HEK293 (cell line): ENCODE measurements at regions not wholly inside any gene's neighbourhood (a gene's known extent, or its start where the extent isn't known, plus 50 kb on each side); places are given as distances from the start of the nearest gene placed in this dataset.

Experiments
- CTCF ChIA-PET: fragments of 350-600 bp; formaldehyde crosslinking; extraction: SDS; loops from one replicate; lab custom pipeline; 2021; ENCODE audit warnings: antibody characterized with exemption; lab: Yijun Ruan, JAX
- POLR2A ChIA-PET: fragments of 300-600 bp; formaldehyde crosslinking; extraction: SDS; loops from one replicate; lab custom pipeline; 2020; ENCODE audit warnings: antibody characterized with exemption, inconsistent platforms; lab: Yijun Ruan, JAX
- H3K27ac ChIP-seq: fragments of 200-500 bp; sonication (Bioruptor generic); 2 replicates; pipeline ENCODE4 v1.5.1; 2014; ENCODE audit warnings: low read depth, low read length, control low read depth, inconsistent platforms; ENCODE audit errors: extremely low read depth
- H3K36me3 ChIP-seq, 2 experiments: fragments of 200-500 bp in 1 of 2; sonication (Bioruptor generic) in 1 of 2; 1 replicate in 1 of 2; 2 replicates in 1 of 2; pipeline ENCODE4 v1.5.1; 2014 to 2017; ENCODE audit warnings: inconsistent platforms in 2 of 2, low read length in 2 of 2; ENCODE audit not compliant: control insufficient read depth in 2 of 2, insufficient read depth in 1 of 2
- H3K4me1 ChIP-seq: fragments of 200-500 bp; sonication (Bioruptor generic); 2 replicates; pipeline ENCODE4 v1.5.1; 2014; ENCODE audit warnings: mild to moderate bottlenecking, low read length, inconsistent platforms; ENCODE audit not compliant: control insufficient read depth, insufficient read depth
- H3K4me3 ChIP-seq: 2 replicates; pipeline ENCODE4 v1.5.1; 2011; ENCODE audit warnings: low read depth, mild to moderate bottlenecking, control low read depth, low read length, moderate library complexity
- H3K9me3 ChIP-seq: fragments of 200-500 bp; sonication (Bioruptor generic); 2 replicates; pipeline ENCODE4 v1.5.1; 2014; ENCODE audit warnings: low read depth, low read length, inconsistent platforms; ENCODE audit not compliant: control insufficient read depth, insufficient read depth
- FEZF1 ChIP-seq: fragments of 450-650 bp; formaldehyde crosslinking; IDR thresholded peaks from 2 replicates; pipeline ENCODE4 v1.5.1; 2016; ENCODE audit warnings: missing biosample characterization, missing genetic modification characterization
- GFI1B ChIP-seq: fragments of 450-650 bp; formaldehyde crosslinking; IDR thresholded peaks from 2 replicates; pipeline ENCODE4 v1.5.1; 2016; ENCODE audit warnings: missing biosample characterization, missing genetic modification characterization
- GLI2 ChIP-seq: fragments of 450-650 bp; formaldehyde crosslinking; IDR thresholded peaks from 2 replicates; pipeline ENCODE4; 2017; ENCODE audit warnings: missing biosample characterization, missing genetic modification characterization, low read depth, borderline replicate concordance
- KLF10 ChIP-seq: fragments of 450-650 bp; IDR thresholded peaks from 2 replicates; pipeline ENCODE4 v1.5.1; 2018; ENCODE audit warnings: missing biosample characterization, mild to moderate bottlenecking, missing genetic modification characterization
- KLF8 ChIP-seq: fragments of 450-650 bp; formaldehyde crosslinking; IDR thresholded peaks from 2 replicates; pipeline ENCODE4 v1.5.1; 2016; ENCODE audit warnings: missing biosample characterization, missing genetic modification characterization
- KLF9 ChIP-seq: fragments of 450-650 bp; formaldehyde crosslinking; IDR thresholded peaks from 2 replicates; pipeline ENCODE4 v1.5.1; 2016; ENCODE audit warnings: missing biosample characterization, missing genetic modification characterization, low read depth
- REPIN1 ChIP-seq: fragments of 450-650 bp; formaldehyde crosslinking; IDR thresholded peaks from 2 replicates; pipeline ENCODE4 v1.5.1; 2017; ENCODE audit warnings: missing biosample characterization, missing genetic modification characterization, low read depth
- YY1 ChIP-seq: fragments of 450-650 bp; formaldehyde crosslinking; IDR thresholded peaks from 2 replicates; pipeline ENCODE4 v1.5.1; 2018; ENCODE audit warnings: missing biosample characterization, missing genetic modification characterization
- ZBTB48 ChIP-seq: fragments of 450-650 bp; formaldehyde crosslinking; IDR thresholded peaks from 2 replicates; pipeline ENCODE4 v1.5.1; 2016; ENCODE audit warnings: missing biosample characterization, missing genetic modification characterization
- ZBTB7A ChIP-seq: fragments of 450-650 bp; formaldehyde crosslinking; IDR thresholded peaks from 2 replicates; pipeline ENCODE4 v1.5.1; 2016; ENCODE audit warnings: low read depth, missing biosample characterization, missing genetic modification characterization
- ZFP41 ChIP-seq: fragments of 450-650 bp; formaldehyde crosslinking; IDR thresholded peaks from 2 replicates; pipeline ENCODE4 v1.5.1; 2016; ENCODE audit warnings: missing biosample characterization, missing genetic modification characterization, borderline replicate concordance
- ZNF221 ChIP-seq: fragments of 450-650 bp; formaldehyde crosslinking; IDR thresholded peaks from 2 replicates; pipeline ENCODE4 v1.5.1; 2017; ENCODE audit warnings: missing biosample characterization, missing genetic modification characterization, borderline replicate concordance
- ZNF510 ChIP-seq: fragments of 450-650 bp; formaldehyde crosslinking; IDR thresholded peaks from 2 replicates; pipeline ENCODE4 v1.5.1; 2018; ENCODE audit warnings: mild to moderate bottlenecking, missing genetic modification characterization, missing biosample characterization; ENCODE audit not compliant: insufficient replicate concordance
- ZNF549 ChIP-seq: fragments of 450-650 bp; IDR thresholded peaks from 2 replicates; pipeline ENCODE4 v1.5.1; 2018; ENCODE audit warnings: missing biosample characterization, missing genetic modification characterization, mild to moderate bottlenecking, inconsistent platforms, moderate library complexity
- ZNF658 ChIP-seq: fragments of 450-650 bp; formaldehyde crosslinking; IDR thresholded peaks from 2 replicates; pipeline ENCODE4; 2016; ENCODE audit warnings: missing biosample characterization, missing genetic modification characterization
- ZNF785 ChIP-seq: fragments of 450-650 bp; formaldehyde crosslinking; IDR thresholded peaks from 2 replicates; pipeline ENCODE4 v1.5.1; 2016; ENCODE audit warnings: missing biosample characterization, missing genetic modification characterization
- TF ChIP-seq, protein P1 (sequence below): fragments of 450-650 bp; formaldehyde crosslinking; IDR thresholded peaks from 2 replicates; pipeline ENCODE4 v1.5.1; 2016; ENCODE audit warnings: missing biosample characterization, missing genetic modification characterization
- TF ChIP-seq, protein P2 (sequence below): fragments of 450-650 bp; formaldehyde crosslinking; IDR thresholded peaks from 2 replicates; pipeline ENCODE4 v1.5.1; 2016; ENCODE audit warnings: missing biosample characterization, missing genetic modification characterization
- TF ChIP-seq, protein P3 (sequence below): fragments of 450-650 bp; formaldehyde crosslinking; IDR thresholded peaks from 2 replicates; pipeline ENCODE4 v1.5.1; 2016; ENCODE audit warnings: missing biosample characterization, missing genetic modification characterization
- TF ChIP-seq, protein P4 (sequence below): fragments of 450-650 bp; formaldehyde crosslinking; IDR thresholded peaks from 2 replicates; pipeline ENCODE4 v1.5.0; 2017; ENCODE audit warnings: missing biosample characterization, missing genetic modification characterization, borderline replicate concordance
- TF ChIP-seq, protein P5 (sequence below): fragments of 450-650 bp; formaldehyde crosslinking; IDR thresholded peaks from 2 replicates; pipeline ENCODE4 v1.5.1; 2016; ENCODE audit warnings: missing biosample characterization, missing genetic modification characterization, low read depth

DNA sequence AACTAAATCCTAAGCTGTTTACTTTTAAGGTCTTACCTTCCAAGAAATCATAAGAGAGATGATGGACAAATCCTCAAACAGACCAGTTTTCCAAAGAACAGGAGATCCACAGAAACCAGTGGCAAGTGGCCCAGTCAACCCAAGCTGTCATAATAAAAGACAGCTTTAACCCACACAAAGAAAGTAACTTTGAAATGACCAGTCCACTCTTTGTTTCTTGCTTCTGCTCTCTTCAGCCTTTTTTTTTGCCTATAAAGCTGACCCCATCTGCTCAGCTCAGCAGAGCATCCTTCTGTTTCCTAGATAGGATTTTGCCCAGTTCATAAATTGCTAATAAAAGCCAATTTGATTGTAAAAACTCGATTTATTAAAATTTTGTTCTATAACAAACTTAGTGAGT lies 299.4 kb downstream of the OXSM start:
- CTCF ChIA-PET, result no interaction called here
- Histone ChIP-seq H3K4me3 (no peak overlapping the region), H3K4me1 (no peaks in the 10 kb centered on the region), H3K9me3 (no peaks in the 10 kb centered on the region), H3K27ac (no peak overlapping the region), H3K36me3 (no peaks in the 10 kb centered on the region)
- POLR2A ChIA-PET, result no interaction called here
- TF ChIP-seq FEZF1 (tag by site-specific recombination), result no peak

DNA sequence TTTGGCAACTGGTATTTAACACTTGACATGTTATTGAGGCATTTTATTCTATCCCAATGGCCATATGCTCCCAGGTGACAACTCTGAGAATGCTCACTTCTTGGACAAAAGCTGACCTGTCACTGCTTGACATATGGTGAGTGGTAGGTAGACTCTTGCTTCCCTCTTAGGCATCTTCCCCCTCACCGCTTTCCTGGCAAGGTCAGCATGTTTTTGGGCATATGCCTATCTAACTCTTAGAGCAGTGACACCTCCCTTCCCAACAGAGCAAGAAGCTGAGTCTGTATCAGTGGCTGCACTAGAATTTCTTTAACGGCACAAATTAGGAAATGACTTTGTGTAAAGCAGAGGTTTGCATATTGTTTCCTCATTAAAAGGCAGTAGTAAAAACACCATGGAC lies 300.7 kb downstream of the OXSM start:
- TF ChIP-seq ZNF221 (tag by site-specific recombination), result no peak
- no peaks in the 10 kb centered on the region for H3K36me3 ChIP-seq
- no peaks in the 10 kb centered on the region for H3K9me3 ChIP-seq
- no peaks in the 10 kb centered on the region for H3K4me1 ChIP-seq
- no peak overlapping the region for H3K27ac ChIP-seq
- ChIA-PET CTCF (no interaction called here), POLR2A (no interaction called here)
- no peak overlapping the region for H3K4me3 ChIP-seq

DNA sequence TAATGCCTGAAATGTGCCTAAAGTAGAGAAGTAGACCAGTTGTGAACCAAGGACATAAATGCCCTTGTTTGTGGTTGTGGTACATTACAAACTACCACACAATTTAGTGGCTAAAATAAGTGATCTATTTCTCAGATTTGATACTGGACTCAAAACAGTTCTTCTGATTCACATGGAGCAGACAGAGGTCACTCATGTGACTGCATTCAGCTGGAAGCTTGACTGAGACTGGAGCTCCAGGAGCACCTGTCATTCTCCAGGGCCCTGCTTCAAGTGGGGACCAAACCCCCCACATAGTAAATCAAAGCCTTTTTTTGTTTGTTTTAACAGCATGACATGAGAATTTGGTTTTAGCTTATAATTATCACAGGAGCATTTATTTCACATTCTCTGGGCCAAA lies 301.2 kb downstream of the OXSM start:
- ChIA-PET CTCF (no interaction called here), POLR2A (no interaction called here)
- Histone ChIP-seq H3K4me1 (no peaks in the 10 kb centered on the region), H3K36me3 (no peaks in the 10 kb centered on the region), H3K9me3 (no peaks in the 10 kb centered on the region), H3K27ac (no peak overlapping the region), H3K4me3 (no peak overlapping the region)
- TF ChIP-seq ZNF658 (no peak), ZBTB7A (no peak), GLI2 (no peak), ZBTB48 (tag by site-specific recombination) (no peak), KLF8 (tag by site-specific recombination) (no peak), ZFP41 (tag by site-specific recombination) (no peak), REPIN1 (tag by site-specific recombination) (no peak), ZNF510 (tag by site-specific recombination) (no peak), YY1 (tag by site-specific recombination) (no peak), GFI1B (tag by site-specific recombination) (no peak), ZNF785 (tag by site-specific recombination) (no peak), KLF10 (no peak), ZNF549 (no peak), KLF9 (no peak)
- TF ChIP-seq, protein P1, sequence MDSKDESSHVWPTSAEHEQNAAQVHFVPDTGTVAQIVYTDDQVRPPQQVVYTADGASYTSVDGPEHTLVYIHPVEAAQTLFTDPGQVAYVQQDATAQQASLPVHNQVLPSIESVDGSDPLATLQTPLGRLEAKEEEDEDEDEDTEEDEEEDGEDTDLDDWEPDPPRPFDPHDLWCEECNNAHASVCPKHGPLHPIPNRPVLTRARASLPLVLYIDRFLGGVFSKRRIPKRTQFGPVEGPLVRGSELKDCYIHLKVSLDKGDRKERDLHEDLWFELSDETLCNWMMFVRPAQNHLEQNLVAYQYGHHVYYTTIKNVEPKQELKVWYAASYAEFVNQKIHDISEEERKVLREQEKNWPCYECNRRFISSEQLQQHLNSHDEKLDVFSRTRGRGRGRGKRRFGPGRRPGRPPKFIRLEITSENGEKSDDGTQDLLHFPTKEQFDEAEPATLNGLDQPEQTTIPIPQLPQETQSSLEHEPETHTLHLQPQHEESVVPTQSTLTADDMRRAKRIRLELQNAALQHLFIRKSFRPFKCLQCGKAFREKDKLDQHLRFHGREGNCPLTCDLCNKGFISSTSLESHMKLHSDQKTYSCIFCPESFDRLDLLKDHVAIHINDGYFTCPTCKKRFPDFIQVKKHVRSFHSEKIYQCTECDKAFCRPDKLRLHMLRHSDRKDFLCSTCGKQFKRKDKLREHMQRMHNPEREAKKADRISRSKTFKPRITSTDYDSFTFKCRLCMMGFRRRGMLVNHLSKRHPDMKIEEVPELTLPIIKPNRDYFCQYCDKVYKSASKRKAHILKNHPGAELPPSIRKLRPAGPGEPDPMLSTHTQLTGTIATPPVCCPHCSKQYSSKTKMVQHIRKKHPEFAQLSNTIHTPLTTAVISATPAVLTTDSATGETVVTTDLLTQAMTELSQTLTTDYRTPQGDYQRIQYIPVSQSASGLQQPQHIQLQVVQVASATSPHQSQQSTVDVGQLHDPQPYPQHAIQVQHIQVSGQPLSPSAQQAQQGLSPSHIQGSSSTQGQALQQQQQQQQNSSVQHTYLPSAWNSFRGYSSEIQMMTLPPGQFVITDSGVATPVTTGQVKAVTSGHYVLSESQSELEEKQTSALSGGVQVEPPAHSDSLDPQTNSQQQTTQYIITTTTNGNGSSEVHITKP, result no peak
- TF ChIP-seq, protein P2, sequence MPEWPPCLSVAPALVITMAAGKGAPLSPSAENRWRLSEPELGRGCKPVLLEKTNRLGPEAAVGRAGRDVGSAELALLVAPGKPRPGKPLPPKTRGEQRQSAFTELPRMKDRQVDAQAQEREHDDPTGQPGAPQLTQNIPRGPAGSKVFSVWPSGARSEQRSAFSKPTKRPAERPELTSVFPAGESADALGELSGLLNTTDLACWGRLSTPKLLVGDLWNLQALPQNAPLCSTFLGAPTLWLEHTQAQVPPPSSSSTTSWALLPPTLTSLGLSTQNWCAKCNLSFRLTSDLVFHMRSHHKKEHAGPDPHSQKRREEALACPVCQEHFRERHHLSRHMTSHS (tag by site-specific recombination), result no peak
- TF ChIP-seq, protein P3, sequence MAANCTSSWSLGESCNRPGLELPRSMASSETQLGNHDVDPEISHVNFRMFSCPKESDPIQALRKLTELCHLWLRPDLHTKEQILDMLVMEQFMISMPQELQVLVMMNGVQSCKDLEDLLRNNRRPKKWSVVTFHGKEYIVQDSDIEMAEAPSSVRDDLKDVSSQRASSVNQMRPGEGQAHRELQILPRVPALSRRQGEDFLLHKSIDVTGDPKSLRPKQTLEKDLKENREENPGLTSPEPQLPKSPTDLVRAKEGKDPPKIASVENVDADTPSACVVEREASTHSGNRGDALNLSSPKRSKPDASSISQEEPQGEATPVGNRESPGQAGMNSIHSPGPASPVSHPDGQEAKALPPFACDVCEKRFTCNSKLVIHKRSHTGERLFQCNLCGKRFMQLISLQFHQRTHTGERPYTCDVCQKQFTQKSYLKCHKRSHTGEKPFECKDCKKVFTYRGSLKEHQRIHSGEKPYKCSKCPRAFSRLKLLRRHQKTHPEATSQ, result no peak
- TF ChIP-seq, protein P4, sequence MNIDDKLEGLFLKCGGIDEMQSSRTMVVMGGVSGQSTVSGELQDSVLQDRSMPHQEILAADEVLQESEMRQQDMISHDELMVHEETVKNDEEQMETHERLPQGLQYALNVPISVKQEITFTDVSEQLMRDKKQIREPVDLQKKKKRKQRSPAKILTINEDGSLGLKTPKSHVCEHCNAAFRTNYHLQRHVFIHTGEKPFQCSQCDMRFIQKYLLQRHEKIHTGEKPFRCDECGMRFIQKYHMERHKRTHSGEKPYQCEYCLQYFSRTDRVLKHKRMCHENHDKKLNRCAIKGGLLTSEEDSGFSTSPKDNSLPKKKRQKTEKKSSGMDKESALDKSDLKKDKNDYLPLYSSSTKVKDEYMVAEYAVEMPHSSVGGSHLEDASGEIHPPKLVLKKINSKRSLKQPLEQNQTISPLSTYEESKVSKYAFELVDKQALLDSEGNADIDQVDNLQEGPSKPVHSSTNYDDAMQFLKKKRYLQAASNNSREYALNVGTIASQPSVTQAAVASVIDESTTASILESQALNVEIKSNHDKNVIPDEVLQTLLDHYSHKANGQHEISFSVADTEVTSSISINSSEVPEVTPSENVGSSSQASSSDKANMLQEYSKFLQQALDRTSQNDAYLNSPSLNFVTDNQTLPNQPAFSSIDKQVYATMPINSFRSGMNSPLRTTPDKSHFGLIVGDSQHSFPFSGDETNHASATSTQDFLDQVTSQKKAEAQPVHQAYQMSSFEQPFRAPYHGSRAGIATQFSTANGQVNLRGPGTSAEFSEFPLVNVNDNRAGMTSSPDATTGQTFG (tag by site-specific recombination), result no peak
- TF ChIP-seq, protein P5, sequence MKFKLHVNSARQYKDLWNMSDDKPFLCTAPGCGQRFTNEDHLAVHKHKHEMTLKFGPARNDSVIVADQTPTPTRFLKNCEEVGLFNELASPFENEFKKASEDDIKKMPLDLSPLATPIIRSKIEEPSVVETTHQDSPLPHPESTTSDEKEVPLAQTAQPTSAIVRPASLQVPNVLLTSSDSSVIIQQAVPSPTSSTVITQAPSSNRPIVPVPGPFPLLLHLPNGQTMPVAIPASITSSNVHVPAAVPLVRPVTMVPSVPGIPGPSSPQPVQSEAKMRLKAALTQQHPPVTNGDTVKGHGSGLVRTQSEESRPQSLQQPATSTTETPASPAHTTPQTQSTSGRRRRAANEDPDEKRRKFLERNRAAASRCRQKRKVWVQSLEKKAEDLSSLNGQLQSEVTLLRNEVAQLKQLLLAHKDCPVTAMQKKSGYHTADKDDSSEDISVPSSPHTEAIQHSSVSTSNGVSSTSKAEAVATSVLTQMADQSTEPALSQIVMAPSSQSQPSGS (tag by site-specific recombination), result no peak
